AG04450 (cell line): ENCODE measurements at regions not wholly inside any gene's neighbourhood (a gene's known extent, or its start where the extent isn't known, plus 50 kb on each side); places are given as distances from the start of the nearest gene placed in this dataset.

Experiments used
- CTCF ChIA-PET: fragments of 300-600, 350-600 bp; formaldehyde crosslinking; extraction: SDS; loops from one replicate; lab custom pipeline; 2022; ENCODE audit warnings: antibody characterized with exemption, inconsistent platforms; lab: Charles Lee
- POLR2A ChIA-PET: fragments of 350-600 bp; formaldehyde crosslinking; extraction: SDS; loops from one replicate; lab custom pipeline; 2021; ENCODE audit warnings: antibody characterized with exemption, inconsistent platforms; lab: Yijun Ruan, JAX
- DNase-seq: peaks from one replicate; pipeline ENCODE4 v3.0.0-alpha.2; 2011; ENCODE audit warnings: low read depth, low spot score
- H3K27ac ChIP-seq: one replicate; pipeline ENCODE4 v1.5.1; 2012; ENCODE audit warnings: low read depth, low read length, control low read depth
- H3K27me3 ChIP-seq: one replicate; pipeline ENCODE4 v1.6.0; 2012; ENCODE audit warnings: low read length; ENCODE audit not compliant: control insufficient read depth, insufficient read depth
- H3K4me3 ChIP-seq: 2 replicates; pipeline ENCODE4 v1.5.1; 2011; ENCODE audit warnings: mild to moderate bottlenecking, low read depth, low read length, control low read depth
- H3K9me3 ChIP-seq: 2 replicates; pipeline ENCODE4 v1.5.1; 2012; ENCODE audit warnings: low read length; ENCODE audit not compliant: control insufficient read depth, insufficient read depth
- CTCF ChIP-seq: IDR thresholded peaks from 2 replicates; pipeline ENCODE4 v1.5.1; 2011; ENCODE audit warnings: low read depth, low read length, control low read depth, inconsistent platforms

- Histone ChIP-seq H3K27ac (no peak overlapping the region), H3K4me3 (no peak overlapping the region), H3K9me3 (no peaks in the 10 kb centered on the region), H3K27me3 (no peaks in the 10 kb centered on the region)
- no peak for TF ChIP-seq CTCF
- POLR2A ChIA-PET, result no interaction called here
- CTCF ChIA-PET, result no interaction called here
- no peak for DNase-seq
Measured at GRCh38 chr5:93017376-93017775, 563.6 kb downstream of the NR2F1-AS1 start.

GRCh38 chr5:93010616-93011015 is 570.4 kb downstream of the NR2F1-AS1 start:
- Histone ChIP-seq H3K9me3 (no peaks in the 10 kb centered on the region), H3K27me3 (no peaks in the 10 kb centered on the region), H3K27ac (no peak overlapping the region), H3K4me3 (no peak overlapping the region)
- DNase-seq, result no peak
- ChIA-PET POLR2A (no interaction called here), CTCF (no interaction called here)
- no peak for TF ChIP-seq CTCF

GRCh38 chr5:93010037-93010436 is 571.0 kb downstream of the NR2F1-AS1 start:
- ChIA-PET CTCF (no interaction called here), POLR2A (no interaction called here)
- TF ChIP-seq CTCF, result no peak
- no peak overlapping the region for H3K27ac ChIP-seq
- DNase-seq, result no peak
- no peak overlapping the region for H3K4me3 ChIP-seq
- H3K27me3 ChIP-seq, result no peaks in the 10 kb centered on the region
- H3K9me3 ChIP-seq, result no peaks in the 10 kb centered on the region

GRCh38 chr5:93008502-93009207 is 572.4 kb downstream of the NR2F1-AS1 start:
- Histone ChIP-seq H3K27me3 (no peaks in the 10 kb centered on the region), H3K4me3 (no peak overlapping the region), H3K9me3 (no peaks in the 10 kb centered on the region), H3K27ac (no peak overlapping the region)
- ChIA-PET POLR2A (no interaction called here), CTCF (no interaction called here)
- DNase-seq, result no peak
- TF ChIP-seq CTCF, result no peak

- H3K4me3 ChIP-seq, result no peak overlapping the region
- no peak overlapping the region for H3K27ac ChIP-seq
- DNase-seq, result no peak
- ChIA-PET CTCF (no interaction called here), POLR2A (no interaction called here)
- TF ChIP-seq CTCF, result no peak
- H3K27me3 ChIP-seq, result no peaks in the 10 kb centered on the region
- no peaks in the 10 kb centered on the region for H3K9me3 ChIP-seq
Measured at GRCh38 chr5:93006915-93007314, 574.1 kb downstream of the NR2F1-AS1 start.
